ENCODE measurements at regions not wholly inside any gene's neighbourhood (a gene's known extent, or its start where the extent isn't known, plus 50 kb on each side); places are given as distances from the start of the nearest gene placed in this dataset.
"Not testable (repeated sequence)": the region's sequence is repeated elsewhere in the genome, so short reads cannot be mapped to it uniquely, and the experiment has no call there.

DNA sequence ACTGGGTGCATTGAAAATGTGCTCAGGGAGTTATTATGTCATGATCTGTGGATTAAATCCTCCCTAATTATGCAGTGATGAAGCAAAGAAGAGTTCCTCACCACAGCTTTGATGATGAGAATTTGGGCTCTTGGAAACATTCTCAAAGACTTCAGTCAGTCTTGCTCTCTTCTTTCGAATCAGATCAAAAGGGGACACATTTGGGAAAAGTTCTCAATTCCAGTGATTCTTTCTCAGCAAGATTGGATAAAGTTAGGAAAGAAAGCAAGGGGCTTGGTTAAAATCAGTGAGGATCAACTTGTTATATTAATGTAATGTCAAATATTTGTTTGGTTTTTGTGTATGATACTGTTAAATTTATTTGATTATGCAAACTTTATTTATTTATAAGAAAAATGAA lies 411.3 kb upstream of the ACTBL2 start:
- intact Hi-C loops (cut with DNase I) = no loop called here
- no peak for DNase-seq (ENCODE audit: low spot score)

DNA sequence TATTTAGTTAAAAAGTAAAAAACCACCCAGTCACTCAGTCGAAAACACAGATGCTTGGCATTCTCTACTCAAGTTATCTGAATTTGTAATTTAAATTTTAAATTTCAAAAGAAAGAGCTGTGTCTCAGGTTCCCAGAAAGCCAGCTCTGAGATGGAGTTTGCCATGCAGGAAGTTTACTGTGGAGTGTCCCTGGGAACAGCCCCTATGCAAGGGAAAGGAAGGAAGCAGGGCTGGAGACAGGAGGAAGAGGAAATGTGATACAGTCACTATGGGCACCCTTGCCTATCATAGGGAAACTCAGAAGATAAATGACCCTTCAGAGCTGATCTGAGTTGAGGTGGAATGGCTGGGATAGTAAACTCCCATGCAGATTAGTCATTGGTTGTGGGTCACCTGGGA lies 408.8 kb upstream of the ACTBL2 start:
- intact Hi-C loops (cut with DNase I) = no loop called here

DNA sequence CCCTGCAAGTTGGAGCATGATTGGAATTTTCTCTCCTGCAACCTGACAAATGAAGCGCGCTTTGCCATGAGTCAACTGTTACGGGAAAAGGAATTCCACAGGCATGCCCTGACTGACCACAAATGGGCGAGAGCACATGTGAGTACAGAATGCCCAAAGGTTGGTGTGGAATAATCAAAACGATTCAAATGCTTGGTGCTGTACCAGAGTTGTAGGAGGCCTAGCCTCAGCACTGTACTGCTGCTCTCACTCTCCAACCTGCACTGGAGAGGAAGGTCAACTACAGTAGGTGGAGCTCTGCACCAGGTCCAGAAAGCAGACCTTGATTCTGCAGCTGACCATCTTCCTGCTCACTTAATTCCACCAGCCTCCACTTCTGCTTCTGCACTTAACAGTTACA lies 406.9 kb upstream of the ACTBL2 start:
- no peak for DNase-seq (ENCODE audit: low spot score)
- intact Hi-C loops (cut with DNase I) = no loop called here

More for the DNA sequence above, 408.8 kb upstream of the ACTBL2 start:
- DNase-seq (ENCODE audit: low spot score) = no peak

DNA sequence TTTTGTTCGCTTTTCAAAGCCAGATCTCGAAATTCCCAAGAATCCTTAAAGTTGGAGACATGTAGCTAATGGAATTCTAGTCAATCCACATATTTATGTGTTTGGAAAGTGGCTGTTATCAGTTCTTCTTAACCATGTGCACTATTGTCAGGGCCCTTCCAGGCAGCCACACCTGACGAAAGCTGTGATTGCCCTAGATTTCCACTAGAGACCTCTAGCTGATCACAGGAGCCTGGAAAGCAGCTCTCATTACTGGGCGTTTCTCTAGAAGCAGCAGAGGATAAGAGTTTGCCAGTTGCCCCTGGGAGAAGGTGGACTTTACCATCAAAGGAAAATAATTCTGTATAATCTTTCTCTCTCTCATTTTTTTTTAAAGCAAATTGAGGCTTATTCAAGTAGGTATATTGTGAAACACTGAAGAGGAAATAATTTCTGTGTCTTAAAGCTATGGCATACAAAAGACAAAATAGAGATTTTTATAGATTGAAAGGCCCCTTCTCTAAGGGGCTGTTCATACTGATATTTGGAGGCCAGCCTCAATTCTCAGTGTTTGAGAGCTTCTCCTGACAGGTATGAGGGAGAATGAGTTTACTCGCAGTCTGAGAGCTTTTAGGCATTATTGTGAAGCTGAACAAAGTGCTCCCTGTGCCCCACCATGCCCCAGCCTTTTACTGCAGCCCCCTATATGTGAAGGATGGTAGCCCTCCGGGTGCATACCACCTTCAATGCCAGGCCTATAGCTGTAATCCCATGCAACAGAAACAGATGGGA lies 405.4 kb upstream of the ACTBL2 start:
- no peak for DNase-seq (ENCODE audit: low spot score)
- intact Hi-C loops (cut with DNase I) = no loop called here

DNA sequence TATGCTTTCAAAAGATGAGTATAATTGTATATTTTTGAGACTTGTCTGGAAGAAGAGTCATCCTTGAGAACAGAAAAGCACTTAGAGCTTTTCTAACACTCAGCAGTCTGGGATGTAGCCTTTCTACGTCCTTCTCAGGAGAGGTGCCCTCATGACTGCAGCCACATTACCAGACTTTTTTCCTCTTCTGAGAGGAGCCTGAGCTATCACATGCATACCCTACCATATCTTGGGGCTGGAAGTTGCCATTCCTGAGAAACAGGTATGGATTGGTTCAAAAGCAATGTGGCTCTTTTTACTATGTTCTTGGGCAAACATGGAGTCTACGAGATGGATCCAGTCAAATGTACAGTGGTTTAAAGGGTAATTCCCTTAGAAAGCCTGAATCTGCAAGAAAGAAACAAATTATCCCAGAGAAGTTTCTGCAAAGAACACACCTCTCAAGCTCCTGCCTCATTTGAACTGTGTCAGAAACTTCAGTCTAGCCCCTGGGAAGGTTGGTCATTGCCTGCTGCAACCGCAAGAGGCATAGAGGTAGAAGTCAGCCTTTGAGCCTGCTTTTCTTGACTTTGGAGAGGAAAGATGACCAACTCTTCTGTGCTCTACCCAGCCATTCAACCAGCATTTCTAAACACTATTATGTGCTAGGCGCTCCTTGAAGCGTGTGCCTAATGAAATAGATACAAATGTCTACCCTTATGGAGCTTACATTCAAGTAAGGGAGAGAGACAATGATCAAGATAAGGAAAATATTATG lies 401.9 kb upstream of the ACTBL2 start:
- no peak for DNase-seq (ENCODE audit: low spot score)
- intact Hi-C loops (cut with DNase I) = no loop called here

DNA sequence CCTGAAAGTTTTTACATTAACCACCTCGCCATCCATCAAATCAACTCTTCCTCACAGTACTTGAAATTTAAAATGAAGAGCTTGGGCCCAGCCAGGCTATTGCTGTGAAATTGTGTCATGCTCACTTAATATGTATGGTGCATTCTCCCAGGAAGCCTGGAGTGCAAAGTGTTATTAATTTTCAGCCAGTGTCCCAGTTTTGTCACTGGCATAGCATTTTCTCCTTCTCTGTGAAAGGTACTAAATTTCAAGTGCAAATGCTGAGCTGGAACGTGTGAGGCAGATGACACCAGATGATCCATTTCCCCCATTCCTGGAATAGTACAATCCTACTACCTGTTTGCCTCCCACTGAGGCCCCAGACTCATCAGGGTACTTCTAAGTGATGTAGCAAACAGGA lies 397.6 kb upstream of the ACTBL2 start:
- no peak for DNase-seq (ENCODE audit: low spot score)
- intact Hi-C loops (cut with DNase I) = no loop called here

DNA sequence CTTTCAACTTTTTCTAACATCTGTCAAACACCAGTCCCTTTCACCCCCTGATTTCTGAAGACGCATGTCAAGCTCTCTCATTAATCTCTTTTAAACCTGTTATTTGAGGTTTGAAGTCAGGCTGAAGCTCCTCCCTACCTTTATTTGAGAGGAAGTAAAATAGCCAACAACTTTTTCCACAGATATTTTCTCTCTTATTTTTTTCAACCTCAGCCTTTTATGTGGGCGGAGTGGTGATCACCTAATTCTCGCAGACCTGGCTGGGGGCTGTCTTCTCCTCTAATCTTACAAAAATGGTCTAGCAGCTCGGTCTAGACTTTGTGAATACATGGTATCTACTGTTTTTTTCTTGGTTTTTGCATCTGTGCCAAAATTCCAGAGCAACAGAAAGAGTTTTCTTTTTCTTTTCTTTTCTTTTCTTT lies 395.7 kb upstream of the ACTBL2 start:
- intact Hi-C loops (cut with DNase I) = no loop called here

DNA sequence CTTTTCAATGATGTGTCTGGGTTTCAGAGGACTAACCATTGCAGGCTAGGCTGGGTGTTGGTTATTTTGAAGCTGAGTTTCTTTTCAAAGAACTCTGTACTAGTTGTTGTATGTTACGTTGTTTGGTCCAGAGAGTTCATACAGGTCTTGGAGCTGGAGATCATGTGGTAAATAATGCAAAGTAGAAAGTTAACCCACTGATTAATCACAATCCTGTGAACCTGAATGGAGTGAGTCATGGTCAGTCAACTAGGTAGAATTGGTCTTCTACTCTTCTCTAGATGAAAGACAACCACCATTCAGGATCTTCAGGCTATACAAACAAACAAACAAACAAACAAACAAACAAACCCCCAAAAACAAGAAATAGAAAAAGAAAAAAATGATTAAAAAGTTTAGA lies 388.9 kb upstream of the ACTBL2 start:
- no peak for DNase-seq (ENCODE audit: low spot score)
- intact Hi-C loops (cut with DNase I) = no loop called here

More for the DNA sequence above, 395.7 kb upstream of the ACTBL2 start:
- DNase-seq (ENCODE audit: low spot score) = no peak

DNA sequence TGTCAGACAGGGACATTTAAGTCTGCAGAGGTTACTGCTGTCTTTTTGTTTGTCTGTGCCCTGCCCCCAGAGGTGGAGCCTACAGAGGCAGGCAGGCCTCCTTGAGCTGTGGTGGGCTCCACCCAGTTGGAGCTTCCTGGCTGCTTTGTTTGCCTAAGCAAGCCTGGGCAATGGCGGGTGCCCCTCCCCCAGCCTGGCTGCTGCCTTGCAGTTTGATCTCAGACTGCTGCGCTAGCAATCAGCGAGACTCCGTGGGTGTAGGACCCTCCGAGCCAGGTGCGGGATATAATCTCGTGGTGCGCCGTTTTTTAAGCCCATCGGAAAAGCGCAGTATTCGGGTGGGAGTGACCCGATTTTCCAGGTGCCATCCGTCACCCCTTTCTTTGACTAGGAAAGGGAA lies 387.7 kb upstream of the ACTBL2 start:
- intact Hi-C loops (cut with DNase I) = not testable (repeated sequence)

DNA sequence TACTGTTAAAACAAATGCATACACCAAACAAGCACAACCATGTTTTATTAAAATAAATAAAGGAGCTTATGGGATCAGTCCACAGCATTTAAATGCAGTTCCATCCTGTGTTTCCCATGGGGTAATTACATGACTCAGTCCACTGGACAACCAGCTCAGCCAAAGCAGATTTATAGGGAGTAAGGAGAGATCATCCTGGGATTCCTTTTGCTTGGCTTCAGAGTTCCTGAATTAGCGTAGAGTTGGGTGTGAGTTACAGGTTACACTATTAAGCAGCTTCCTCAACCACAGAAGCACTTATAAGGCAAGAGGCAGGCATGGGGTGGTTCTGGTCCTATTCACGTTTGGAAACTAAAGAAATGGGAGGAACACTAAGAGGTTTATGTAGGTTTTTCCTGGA lies 381.1 kb upstream of the ACTBL2 start:
- DNase-seq (ENCODE audit: low spot score) = no peak
- intact Hi-C loops (cut with DNase I) = no loop called here

More for the DNA sequence above, 387.7 kb upstream of the ACTBL2 start:
- DNase-seq (ENCODE audit: low spot score) = not testable (repeated sequence)

DNA sequence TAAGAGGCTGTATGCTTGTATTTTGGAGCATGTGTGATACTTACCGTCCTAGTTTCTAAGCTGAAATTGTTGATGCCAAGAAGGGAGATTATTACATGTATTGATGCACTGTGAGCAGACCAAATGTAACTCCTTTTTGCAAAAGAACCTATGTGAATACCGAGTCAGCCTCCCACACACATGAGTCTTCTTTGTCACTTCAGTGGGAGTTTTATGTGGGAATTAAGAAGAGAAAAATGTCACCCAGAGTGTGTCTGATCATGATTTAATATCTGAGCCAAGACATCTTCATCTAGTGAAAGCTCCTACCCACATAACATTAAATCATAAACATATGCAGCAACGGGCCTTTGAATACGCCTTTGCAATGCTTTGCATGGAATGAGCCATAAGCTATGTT lies 380.3 kb upstream of the ACTBL2 start:
- intact Hi-C loops (cut with DNase I) = no loop called here
- DNase-seq (ENCODE audit: low spot score) = no peak

DNA sequence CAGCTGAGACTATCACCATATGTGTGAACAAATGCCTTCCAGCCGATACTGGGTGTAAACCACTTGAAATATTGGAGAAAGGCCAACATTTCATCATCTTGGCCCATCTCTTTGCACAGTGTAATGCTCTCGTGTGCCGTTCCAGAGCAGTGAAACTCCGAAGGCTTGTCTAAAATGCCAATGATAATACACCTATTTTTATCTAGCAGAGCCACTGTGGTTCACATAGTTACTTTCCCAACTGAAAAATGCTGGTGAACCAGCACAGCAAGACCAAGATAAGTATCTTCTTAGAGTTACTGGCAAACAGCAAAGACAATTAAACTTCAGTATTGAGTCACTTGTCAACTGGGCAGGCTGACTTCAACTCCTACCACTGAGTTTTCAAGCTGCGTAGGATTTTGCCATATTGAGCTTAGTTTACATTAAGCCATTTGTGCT lies 379.9 kb upstream of the ACTBL2 start:
- intact Hi-C loops (cut with DNase I) = no loop called here
- no peak for DNase-seq (ENCODE audit: low spot score)

DNA sequence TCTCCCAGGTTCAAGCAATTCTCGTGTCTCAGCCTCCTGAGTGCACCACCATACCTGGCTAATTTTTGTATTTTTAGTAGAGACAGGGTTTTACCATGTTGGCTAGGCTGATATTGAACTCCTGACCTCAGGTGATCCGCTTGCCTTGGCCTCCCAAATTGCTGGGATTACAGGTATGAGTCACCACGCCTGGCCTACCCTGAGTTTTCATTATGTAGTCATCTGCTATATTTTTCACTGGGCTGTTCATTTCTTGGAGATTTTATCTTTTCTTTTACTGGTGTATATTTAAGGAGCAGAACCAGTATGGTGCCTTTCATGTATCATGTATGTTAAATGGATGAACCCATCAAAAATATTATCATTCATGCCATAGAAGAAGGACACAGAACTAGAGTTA lies 377.0 kb upstream of the ACTBL2 start:
- intact Hi-C loops (cut with DNase I) = no loop called here
- DNase-seq (ENCODE audit: low spot score) = no peak

DNA sequence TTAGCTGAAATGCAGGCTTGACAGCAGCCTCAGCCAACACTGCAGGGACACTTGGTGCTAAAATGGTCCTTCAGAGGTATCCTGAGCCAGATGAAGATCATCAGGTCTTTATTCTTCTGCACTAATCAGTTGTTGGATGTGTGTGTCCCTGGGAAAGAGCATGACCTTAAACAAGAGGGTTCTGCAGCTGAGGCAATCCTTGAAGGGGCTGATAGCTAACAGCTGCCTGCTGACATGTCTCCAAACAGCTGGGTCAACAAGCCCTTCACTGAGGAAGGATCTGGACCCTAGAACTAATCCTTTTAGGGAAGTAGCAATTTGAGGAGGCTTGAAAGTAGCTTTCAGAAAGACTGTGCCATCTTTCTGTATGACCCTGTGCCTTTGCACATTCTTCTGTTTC lies 376.3 kb upstream of the ACTBL2 start:
- intact Hi-C loops (cut with DNase I) = no loop called here

DNA sequence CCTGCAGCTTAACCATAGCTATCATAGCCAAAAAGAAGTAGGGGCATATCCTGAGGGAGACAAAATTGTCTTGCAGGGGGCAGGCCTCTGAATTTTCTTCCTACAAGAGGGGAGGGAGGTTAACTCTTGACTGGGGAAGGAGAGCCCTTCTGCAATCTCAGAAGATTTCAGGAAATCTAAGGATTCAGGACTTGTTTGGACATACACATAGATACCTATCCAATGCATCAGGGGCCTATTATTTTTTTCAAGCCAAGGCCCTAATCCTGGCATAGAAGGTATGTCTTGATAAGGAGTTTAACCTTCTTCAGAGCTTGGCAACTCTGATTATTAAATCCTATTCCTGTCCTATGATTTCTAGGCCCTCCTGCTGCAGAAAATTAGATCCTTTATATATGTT lies 375.1 kb upstream of the ACTBL2 start:
- DNase-seq (ENCODE audit: low spot score) = no peak
- intact Hi-C loops (cut with DNase I) = no loop called here

More for the DNA sequence above, 376.3 kb upstream of the ACTBL2 start:
- no peak for DNase-seq (ENCODE audit: low spot score)

DNA sequence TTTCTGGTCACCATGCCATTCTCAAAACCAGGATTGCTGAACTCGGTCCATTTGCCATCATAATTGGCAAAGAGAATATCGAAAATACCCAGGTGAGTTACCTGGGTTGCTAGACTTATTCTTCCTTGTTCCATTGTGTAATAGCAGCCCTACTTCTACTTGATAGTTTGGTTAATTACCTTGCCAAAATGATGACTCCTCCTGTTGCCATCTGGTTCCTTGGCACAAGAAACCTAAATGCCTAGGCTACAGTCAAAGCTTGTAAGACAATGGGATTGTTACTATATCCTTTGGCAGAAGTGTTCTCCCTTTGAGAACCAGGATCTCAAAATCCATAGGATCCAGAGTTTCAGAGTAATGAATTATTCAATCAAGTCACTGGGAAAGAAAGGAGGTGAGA lies 373.2 kb upstream of the ACTBL2 start:
- intact Hi-C loops (cut with DNase I) = no loop called here
- no peak for DNase-seq (ENCODE audit: low spot score)

DNA sequence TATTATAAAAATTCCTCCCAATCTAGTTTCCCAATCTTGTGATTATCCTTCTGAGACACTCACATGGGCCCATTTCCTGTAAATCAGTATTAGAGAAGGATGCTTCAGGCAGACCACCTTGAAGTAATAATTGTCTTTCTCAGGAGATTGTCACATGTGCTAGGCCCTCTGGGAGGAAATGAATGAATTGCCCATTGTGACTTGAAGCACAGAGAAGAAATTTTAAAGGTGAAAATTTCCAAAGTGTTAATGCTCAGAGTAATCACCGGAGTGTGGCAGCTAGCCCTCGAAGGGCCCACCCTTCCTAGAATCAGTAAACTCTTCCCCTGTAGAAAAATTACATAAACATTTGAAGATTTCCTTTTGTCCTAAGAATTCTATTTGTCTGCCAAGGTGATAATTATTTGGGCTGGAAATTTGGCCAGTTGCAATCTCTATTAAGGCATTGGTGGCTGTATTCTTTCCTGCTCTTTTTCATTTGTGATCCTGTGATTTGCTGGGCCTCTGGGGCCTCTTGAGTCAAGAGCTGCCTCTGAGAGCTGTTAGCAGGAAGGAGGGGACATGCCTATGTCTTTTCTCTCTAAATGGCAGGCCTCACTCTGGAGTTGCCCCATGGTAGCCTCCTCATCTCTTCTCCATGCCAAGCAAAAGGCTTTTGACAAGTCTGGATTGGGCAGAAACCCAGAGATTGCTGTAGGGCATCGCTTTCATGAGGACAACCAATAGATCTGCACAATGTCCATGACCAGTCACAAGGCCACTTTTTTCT lies 371.5 kb upstream of the ACTBL2 start:
- no peak for DNase-seq (ENCODE audit: low spot score)
- intact Hi-C loops (cut with DNase I) = no loop called here

DNA sequence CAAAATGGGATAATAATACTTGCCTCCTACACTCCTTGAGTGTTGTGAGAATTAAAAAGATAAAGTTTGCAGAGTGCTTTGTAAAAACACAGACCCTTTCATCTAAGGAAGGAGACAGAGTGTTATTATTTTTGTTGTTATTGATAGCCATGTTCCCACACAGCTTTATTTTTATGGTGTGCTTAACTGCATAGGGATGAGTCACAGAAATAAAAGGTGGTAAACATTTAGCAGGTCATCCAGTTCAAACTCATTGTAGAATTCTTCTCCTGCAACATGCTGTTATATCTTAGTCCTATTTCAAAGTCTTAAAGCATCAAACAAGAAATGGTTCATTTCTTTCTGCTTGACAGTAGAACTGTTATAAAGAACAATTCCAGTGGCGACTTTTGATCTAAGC lies 367.5 kb upstream of the ACTBL2 start:
- DNase-seq (ENCODE audit: low spot score) = no peak
- intact Hi-C loops (cut with DNase I) = no loop called here

DNA sequence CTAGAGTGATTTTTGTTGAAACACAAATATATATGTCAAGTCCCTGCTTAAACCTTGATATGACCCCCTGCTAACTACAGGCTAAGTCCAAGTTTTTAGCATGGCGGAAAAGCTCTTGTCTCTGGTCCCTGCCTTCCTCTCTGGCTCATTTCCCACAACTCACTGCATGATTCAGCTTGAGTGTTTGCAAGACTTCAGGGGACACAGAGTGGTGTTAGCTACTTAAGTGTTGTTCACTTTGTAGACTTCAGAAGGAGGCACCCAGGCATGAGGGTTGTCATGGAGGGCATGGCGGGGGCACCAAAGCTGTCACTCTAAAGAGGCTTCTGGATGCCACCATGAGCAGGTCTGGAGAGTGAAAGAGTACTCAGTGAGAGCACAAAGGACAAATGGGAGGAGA lies 362.4 kb upstream of the ACTBL2 start:
- intact Hi-C loops (cut with DNase I) = no loop called here

DNA sequence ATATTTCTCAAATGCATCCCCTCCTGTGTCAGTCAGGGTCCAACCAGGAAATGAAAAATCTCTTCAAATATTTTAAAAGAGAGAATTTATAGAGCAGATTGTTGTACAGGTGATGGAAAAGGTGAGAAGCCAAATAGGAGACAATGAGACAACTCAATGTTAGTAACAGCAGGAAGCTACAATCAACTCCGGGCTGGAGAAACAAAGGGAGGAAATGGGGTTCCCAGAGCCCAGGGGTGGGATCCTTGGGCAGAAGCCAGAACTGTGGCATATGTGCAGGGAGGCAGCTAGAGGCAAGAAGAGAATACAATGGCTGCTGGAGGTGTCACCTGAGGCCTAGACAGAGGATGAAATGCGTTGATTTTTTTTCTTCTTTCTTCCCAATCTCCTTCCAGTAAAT lies 361.8 kb upstream of the ACTBL2 start:
- DNase-seq (ENCODE audit: low spot score) = no peak
- intact Hi-C loops (cut with DNase I) = no loop called here

More for the DNA sequence above, 362.4 kb upstream of the ACTBL2 start:
- DNase-seq (ENCODE audit: low spot score) = no peak

Data from posterior vena cava (tissue), 2 donors.